ENCODE measurements at regions not wholly inside any gene's neighbourhood (a gene's known extent, or its start where the extent isn't known, plus 50 kb on each side); places are given as distances from the start of the nearest gene placed in this dataset.

DNA sequence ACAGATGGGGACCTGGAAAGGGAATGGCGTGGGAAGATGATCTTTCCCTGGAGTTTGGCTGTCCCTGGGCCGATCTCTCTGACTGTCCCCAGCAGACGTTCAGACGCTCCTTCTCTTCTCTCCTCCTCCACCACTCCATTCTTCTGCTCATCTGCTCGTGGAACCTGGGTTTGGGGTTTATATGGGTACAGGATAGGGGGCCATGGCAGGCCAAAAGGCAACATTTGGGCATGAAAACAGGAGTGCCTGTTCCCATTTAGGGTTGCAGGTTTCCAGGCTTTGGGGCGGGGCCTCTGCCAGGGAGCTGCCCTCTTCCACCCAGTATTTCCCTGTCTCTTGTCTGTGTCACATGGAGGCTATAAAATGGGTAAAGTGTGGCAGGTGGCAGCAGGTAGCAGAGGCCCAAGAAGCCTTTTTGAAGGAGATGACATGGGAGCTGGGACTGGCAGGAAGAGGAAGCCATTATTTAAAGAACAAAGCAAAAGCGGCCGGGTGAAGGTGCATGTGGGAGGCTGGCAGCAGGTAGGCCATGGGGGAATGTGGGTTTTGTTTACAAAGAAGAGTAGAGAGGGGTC is 203.7 kb downstream of the BMP7 start:
- no peak for TF ChIP-seq EZH2 (IDR thresholded peaks at IDR 0.05; ENCODE audit: borderline replicate concordance, control insufficient read depth, low read depth, low read length)
- TF ChIP-seq CHD1 (IDR thresholded peaks at IDR 0.05; ENCODE audit: low read depth, low read length) = no peak
- no peak for TF ChIP-seq FOXM1 (IDR thresholded peaks at IDR 0.05; ENCODE audit: low read depth, low read length)
- TF ChIP-seq, protein P1, sequence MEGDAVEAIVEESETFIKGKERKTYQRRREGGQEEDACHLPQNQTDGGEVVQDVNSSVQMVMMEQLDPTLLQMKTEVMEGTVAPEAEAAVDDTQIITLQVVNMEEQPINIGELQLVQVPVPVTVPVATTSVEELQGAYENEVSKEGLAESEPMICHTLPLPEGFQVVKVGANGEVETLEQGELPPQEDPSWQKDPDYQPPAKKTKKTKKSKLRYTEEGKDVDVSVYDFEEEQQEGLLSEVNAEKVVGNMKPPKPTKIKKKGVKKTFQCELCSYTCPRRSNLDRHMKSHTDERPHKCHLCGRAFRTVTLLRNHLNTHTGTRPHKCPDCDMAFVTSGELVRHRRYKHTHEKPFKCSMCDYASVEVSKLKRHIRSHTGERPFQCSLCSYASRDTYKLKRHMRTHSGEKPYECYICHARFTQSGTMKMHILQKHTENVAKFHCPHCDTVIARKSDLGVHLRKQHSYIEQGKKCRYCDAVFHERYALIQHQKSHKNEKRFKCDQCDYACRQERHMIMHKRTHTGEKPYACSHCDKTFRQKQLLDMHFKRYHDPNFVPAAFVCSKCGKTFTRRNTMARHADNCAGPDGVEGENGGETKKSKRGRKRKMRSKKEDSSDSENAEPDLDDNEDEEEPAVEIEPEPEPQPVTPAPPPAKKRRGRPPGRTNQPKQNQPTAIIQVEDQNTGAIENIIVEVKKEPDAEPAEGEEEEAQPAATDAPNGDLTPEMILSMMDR (IDR thresholded peaks at IDR 0.05 in 2 of 3, conservative IDR thresholded peaks at IDR 0.05 in 1 of 3; ENCODE audit: control insufficient read depth in 2 of 3, extremely low read depth in 1 of 3, insufficient read depth in 1 of 3, low read depth in 3 of 3, low read length in 3 of 3) = no peak
- no peak for TF ChIP-seq JUNB (IDR thresholded peaks at IDR 0.05)
